Stimulated activated CD4-positive, alpha-beta T cell treated with anti-CD3 and anti-CD28 coated beads, Interleukin-2, amount 100 ng/mL, for 4 hours (primary cell): ENCODE measurements at regions not wholly inside any gene's neighbourhood (a gene's known extent, or its start where the extent isn't known, plus 50 kb on each side); places are given as distances from the start of the nearest gene placed in this dataset.
"Not testable (repeated sequence)": the region's sequence is repeated elsewhere in the genome, so short reads cannot be mapped to it uniquely, and the experiment has no call there.

ENCODE experiments used
- DNase-seq: peaks from one replicate; pipeline ENCODE4 v3.0.0-alpha.2; 2020; ENCODE audit warnings: low read depth

DNA sequence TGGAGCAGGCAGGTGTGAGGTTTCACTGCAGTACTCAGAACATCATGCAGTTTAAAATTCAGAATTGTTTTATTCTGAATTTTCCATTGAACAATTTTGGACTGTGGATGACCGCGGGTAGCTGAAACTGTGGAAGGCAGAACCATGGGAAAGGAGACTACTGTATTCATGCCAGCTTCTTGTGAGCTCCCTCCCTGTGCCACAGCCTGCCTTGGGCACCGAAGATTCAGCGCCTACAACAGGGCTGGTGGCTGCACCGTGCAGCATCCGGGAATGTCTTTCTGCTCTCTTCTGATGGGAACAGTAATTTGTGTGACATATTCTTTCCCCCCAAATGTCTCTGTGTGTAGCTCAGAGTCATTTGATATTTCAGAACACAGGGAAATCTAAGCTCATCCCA lies 118.5 kb upstream of the NKX1-1 start:
- no peak for DNase-seq

GRCh38 chr4:1523907-1524636 lies 117.8 kb upstream of the NKX1-1 start:
- no peak for DNase-seq

GRCh38 chr4:1523506-1523905 lies 117.3 kb upstream of the NKX1-1 start:
- DNase-seq = no peak

DNA sequence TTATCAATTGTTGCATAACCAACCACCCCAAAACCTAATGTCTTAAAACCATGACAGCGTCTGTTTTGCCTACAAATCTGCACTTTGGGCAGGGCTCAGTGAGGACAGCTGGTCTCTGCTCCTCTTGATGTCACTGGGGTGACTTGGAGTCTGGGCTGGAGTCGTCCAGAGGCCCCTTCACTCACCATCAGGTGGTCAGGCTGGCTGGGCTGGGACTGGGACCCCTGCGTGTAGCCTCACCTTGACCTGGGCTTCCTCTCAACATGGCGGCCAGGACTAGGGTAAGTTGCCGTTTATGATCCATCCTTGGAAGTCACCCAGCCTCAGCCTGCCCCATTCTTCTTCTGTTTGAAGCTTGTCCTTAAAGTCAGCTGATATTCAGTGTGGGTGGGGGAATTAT lies 116.8 kb upstream of the NKX1-1 start:
- no peak for DNase-seq

DNA sequence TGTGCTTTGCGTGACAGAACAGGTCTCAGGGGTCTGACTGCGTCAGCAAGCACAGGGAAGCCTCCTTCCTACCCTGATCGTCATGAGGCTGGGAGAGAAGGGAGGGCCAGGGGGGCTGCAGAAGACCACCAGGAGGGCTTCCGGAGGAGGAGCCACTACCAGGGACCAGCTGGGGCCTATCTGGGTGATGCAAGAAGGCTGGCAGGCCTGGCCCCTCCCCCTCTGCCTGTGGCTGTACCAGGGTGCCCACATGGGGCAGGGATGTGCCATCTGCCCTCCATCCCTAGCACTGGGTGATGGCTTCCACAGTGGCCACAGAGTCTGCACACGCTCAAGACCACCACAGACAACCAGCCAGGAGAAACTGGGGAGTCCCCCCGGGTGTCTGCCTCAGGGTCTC lies 116.4 kb upstream of the NKX1-1 start:
- no peak for DNase-seq

- no peak for DNase-seq
These were observed 115.6 kb upstream of the NKX1-1 start for GRCh38 chr4:1521821-1522361.

- DNase-seq = not testable (repeated sequence)
These were observed 114.7 kb upstream of the NKX1-1 start for GRCh38 chr4:1520795-1521576.

GRCh38 chr4:1519787-1520661 lies 113.8 kb upstream of the NKX1-1 start:
- no peak for DNase-seq

DNA sequence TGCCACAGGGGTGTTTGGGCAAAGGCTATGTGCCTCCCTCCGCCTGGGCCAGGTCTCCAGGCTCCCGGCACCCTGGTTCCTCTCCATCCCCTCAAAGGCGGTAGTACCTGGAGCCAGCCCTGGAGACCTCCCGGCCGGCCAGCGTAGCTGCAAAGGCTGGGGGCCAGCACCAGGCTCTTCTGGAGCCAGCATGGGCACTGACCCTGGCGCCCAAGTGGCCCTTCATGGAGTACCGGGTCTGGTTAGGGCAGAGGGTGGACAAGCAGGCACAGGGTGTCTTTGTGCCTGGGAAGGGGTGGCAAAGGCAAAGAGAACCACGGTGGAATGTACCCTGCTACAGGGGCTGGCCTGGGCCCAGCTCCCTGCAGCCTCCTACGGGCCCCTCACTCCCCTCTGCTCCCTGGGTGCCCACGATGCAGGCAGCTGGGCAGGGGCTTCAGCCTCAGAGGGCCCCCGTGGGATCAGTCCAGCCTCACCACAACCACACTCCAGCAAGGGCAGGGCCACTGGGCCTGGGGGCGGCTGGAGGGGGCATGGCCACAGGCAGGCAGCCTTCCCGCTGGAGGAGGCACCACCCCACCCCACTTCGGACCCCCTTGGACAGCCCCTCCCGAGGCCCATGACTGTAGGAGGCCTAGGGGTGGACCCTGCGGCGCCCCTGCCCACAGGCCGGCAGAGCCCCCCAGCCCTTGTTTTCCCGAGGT lies 112.9 kb upstream of the NKX1-1 start:
- no peak for DNase-seq

DNA sequence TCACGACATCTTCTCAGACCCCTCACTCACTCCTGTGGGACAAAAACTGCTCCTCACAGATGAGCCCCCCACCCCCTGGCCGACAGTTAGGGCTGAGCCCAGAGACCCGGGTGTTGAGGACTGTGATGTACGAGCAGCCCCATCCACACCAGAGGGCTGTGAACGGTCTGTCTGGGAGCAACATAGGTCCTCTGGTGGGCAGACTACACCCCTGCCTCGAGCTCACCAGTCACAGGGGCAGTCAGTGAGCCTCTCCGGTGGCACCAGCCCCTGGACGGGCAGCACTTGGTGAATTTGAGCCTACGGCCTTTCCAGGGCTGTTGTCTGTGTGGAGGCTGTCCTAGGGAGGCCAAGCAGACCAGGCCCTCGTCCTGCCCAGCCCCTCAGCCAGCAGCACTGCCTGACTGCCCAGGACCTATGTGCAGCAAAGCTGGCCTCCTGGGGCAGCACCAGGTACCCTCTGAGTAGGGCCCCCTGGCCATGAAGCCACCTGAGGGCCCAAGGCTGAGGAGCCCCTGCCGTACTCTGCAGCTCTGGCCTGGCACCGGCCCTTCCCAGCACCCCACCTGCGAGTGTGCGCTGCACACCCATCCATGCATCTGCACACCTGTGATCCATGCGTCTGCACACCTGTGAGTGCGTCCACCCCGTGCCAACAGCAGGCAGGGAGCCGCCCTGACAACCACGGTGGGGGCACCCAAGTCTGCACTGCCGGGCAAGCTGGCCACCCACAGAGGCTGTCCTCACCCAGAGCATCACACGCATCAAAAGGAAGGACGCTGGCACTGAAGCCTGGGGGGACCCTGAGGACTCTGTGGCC lies 111.6 kb upstream of the NKX1-1 start:
- DNase-seq = no peak

- DNase-seq = no peak
These were observed 110.7 kb upstream of the NKX1-1 start for GRCh38 chr4:1516881-1517480.

- no peak for DNase-seq
These were observed 110.0 kb upstream of the NKX1-1 start for GRCh38 chr4:1516261-1516660.

DNA sequence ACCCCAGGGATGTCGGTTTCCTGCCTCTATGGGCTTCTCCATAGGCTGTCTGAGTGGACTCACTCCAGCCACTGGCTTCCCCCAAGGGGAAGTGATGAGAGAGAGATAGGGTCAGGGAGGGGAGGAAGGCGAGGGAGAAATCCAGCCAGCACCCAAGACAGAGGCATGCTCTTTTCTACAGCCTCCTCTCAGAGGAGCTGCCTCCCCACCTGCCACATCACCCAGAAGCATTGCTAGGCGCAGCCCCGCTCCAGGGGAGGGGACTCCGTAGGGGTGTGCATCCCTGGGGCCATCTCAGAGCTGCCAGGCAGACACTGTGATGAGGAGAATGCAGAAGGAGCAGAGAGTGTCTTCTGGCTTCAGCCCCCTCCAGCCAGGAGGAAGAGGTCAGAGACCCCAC lies 109.5 kb upstream of the NKX1-1 start:
- no peak for DNase-seq

DNA sequence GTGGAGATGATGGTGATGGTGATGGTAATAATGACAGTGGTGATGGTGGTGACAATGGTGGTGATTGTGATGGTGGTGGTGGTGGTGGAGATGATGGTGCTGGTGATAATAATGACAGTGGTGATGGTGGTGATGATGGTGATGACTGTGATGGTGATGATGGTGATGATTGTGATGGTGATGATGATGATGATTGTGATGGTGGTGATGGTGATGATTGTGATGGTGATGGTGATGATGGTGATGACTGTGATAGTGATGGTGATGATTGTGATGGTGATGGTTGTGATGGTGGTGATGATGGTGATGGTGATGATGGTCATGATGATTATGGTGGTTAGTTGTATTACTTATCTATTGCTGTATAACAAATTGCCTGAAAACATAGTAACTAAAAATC lies 108.9 kb upstream of the NKX1-1 start:
- no peak for DNase-seq

- DNase-seq = no peak
These were observed 108.4 kb upstream of the NKX1-1 start for GRCh38 chr4:1514612-1515011.

GRCh38 chr4:1513936-1514483 lies 107.8 kb upstream of the NKX1-1 start:
- no peak for DNase-seq

DNA sequence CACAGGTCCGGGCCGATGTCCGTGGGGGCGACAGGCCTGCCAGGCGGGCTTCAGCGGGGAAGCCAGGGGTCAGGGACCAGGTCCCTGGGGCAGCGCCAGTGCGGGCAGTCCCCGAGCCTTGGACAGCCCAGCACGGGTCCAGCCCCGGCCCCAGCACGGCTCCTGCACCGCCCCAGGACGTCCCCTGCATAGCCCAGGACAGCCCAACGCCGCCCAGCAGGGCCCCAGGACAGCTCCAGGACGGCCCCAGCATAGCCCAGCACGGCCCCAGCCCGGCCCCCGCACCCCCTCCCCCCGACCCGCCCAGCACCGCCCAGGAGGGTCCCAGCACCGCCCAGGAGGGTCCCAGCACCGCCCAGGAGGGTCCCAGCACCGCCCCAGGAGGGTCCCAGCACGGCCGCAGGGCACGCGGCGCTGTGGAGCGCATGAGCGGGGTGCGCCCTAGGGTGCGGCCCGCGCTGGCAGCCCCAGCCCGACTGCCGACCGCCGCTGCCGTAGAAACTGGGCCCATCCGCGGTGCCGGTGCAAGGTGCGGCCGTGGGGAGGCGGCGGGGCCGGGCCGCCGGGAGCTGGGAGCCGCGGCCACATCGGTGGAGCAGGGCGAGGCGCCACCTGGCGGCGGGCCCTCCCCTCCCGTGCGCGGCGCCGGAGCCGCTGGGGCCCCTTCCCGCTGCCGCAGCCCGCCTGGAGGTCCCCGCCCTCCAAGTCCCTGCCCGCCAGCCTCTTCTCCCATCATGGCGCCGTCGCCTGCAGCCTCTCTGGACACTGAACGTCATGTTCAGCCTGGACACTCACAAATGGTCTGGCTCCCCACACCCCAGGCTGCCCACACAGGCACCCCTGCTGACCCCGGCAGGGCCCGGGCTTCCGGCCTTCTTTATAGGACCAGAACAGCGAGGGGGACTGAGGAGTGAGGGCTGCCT lies 106.8 kb upstream of the NKX1-1 start:
- peak; percentile 38 for DNase-seq

DNA sequence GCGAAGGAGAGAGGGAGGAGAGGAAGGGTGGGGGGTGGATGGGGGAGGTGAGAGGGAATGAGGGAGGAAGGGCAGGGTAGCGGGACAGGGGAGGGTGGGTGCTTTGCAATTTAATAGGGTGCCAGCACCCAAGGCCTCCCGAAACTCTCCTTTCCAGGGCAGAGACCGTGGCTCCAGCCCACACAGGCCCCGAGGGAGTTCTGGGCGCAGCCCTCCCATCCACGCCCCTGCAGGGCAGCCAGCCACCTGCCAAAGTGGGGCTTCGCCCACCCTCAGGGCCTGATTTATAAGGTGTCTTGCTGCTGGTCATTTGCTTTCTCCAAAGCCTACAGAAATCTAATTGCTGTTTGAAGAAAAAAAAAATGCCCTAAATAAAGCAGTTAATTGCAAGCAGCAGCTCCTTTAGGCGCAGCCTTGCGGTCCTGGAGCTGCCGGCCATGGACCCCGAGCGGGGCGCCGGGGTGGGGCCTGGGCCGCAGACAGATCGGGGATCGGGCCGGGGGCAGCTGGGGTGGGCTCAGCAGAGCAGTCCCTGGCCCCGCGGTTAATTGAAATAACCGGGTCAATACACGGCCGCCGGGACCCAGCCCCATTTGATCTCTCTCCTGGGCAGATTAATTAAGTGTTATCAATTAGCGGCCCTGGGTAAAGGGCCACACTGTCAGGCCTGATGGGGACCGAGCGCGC lies 106.0 kb upstream of the NKX1-1 start:
- DNase-seq = no peak
